ENCODE measurements at regions not wholly inside any gene's neighbourhood (a gene's known extent, or its start where the extent isn't known, plus 50 kb on each side); places are given as distances from the start of the nearest gene placed in this dataset.

DNA sequence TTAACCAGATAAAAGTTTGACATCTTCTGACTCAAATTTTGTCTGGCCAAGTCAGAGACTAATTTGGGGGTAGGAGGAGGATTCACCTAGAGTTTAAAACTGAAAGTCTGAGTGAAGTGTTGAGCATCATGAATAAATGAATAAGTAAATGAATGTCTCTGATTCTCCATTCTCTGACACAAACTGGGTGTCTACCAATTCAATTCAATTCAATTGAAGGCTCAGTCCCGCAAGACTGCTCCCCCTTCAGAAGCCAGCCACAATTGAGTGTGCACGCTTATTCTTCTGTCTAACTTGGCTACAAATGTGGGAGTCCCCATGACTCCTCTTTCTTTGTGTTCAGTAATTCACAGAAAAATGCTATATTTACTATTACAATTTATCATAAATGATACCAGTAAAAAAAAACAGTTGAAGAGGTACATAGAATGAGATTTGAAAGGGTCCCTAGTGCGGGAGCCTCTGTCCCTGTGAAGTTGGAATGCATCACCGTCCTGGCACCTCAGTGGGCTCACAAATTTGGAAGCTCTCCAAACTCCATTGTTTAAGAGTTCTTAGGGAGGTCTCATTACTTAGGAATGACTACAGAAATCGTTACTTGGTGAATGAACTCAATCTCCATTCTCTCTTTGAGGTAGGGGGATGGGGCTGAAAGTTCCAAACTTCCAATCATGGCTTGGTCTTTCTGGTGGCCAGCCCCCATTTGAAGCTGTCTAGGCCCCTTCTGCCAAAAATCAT is 243.7 kb upstream of the PHYHIPL start:
- no peak for DNase-seq (ENCODE audit: low spot score)

DNA sequence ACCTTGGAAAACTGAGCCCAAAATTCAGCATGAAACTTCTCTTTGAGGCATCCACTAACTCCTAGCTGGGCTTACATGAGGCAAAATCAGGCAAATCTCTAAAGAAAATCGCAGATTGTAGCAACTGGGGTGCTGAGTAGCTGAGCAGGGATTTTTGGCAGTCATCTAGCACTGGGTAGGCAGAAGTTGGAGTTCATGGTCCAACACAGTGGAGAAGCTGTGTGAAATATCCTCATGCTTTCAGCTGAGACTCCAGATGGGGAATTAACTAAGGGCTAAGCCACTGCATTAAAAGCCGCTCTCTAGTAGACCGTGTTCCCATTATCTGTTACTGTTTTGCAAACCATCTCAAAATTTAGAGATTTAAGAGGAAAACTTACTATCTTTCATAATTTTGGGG is 240.1 kb upstream of the PHYHIPL start:
- DNase-seq (ENCODE audit: low spot score), result no peak

- DNase-seq (ENCODE audit: low spot score), result no peak
These were observed 239.0 kb upstream of the PHYHIPL start for GRCh38 chr10:58937423-58937822.

DNA sequence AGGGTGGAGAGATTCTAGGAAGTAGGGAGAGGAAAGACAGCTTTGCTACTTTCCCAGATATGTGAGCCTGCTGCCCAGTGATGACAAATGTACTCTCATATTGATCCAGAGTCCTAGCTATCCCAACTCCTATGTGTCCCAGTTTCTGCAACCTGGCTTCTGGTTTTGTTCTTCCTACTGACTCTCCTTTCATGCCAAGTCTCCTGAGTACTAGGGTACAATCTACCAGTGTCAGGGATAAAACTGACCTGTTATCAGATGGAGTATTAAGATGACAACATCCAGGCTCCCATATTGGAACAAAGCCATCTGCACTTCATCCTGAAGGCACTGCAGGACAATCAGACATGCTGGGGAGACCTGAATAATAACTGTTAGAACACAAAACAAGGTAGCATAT is 233.7 kb upstream of the PHYHIPL start:
- no peak for DNase-seq (ENCODE audit: low spot score)

DNA sequence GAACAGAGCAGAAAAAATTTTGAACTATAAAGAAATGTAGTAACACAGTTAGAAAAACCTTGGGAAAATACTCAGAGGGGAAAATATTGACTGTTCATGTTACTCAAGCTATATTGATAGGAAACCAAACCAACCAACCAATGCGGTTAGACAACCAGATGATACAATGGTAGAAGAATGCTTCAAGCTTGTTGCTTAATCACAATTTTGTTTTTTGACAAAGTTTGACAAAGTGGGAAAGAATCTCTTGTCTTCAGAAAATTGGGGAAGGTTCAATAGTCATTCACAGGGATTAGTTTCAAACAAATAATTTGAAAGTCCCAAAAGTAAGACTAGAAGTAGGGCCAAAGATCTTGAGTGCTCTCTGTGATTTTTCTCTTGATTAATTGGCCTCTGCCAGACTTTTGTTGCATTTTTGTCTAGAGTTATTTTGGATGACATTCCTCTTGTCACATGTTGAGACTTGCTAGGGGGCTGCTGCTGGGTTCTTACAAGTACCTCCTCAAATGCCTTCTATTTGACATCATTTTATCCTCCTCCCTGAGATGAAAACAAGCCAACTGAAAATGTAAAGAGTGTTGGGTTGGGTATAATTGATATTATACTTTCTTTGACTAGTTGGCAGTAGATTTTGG is 233.1 kb upstream of the PHYHIPL start:
- DNase-seq (ENCODE audit: low spot score), result no peak

DNA sequence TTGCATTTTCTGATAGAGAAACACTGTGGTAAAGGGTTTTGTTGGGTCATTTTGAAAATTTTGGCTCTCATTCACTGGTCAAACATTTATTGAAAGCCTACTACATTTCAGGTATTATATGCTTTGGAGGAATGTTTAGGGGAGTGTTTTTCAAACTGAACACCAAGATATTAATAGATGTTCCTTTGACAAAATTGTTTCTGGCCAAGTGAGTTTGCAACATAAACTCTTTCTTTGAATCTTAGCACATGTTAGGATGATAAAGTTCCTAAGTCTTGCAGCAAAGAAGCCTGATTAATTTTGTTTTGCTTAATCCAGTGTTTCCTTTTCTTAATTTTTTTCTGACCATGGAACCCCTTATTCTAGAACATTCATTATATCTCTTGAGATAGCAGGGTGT is 232.5 kb upstream of the PHYHIPL start:
- DNase-seq (ENCODE audit: low spot score), result no peak

GRCh38 chr10:58948303-58948702 is 228.1 kb upstream of the PHYHIPL start:
- no peak for DNase-seq (ENCODE audit: low spot score)

DNA sequence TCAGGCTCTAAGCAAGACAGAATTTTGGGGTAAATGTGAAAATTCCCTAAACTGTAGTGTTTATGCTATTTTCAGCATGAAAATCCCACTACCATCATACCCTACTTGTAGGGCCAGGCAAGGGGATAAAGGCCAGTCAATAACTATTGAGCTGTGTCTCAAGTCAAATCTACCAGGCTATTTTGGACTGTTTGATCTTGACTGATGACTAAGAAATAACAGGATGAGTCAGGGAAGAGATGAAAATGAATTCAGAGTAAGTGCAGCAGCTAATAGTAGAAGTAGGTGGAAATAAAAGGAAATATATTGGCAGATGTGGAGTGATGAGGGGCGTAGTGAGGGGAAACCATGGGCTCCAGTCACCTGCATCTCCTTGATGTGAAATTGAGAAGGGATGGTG is 225.8 kb upstream of the PHYHIPL start:
- DNase-seq (ENCODE audit: low spot score), result no peak

- DNase-seq (ENCODE audit: low spot score), result no peak
These were observed 225.4 kb upstream of the PHYHIPL start for GRCh38 chr10:58951087-58951486.

- no peak for DNase-seq (ENCODE audit: low spot score)
These were observed 224.7 kb upstream of the PHYHIPL start for GRCh38 chr10:58951746-58952145.

GRCh38 chr10:58952162-58952601 is 224.3 kb upstream of the PHYHIPL start:
- DNase-seq (ENCODE audit: low spot score), result no peak

- DNase-seq (ENCODE audit: low spot score), result peak; percentile 81
These were observed 223.5 kb upstream of the PHYHIPL start for GRCh38 chr10:58952747-58953466.

GRCh38 chr10:58954178-58954577 is 222.3 kb upstream of the PHYHIPL start:
- no peak for DNase-seq (ENCODE audit: low spot score)

DNA sequence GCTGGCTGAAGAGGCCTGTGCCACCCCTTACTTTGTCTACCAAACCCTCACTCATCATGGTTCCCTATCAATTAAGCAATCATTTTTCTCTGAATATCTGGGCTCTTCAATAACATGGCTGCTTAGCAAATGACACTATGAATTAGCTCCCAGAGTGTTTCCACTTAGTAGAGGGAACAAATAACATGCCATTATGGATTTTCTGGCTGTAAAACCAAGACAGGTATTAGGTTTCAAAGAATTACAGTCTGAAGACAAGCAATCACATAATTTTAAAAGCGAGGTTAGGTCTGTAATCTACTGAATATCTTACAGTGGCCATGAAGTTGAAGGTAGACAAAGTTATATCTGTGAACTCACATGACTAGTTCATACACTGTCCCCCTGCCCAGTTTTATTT is 220.8 kb upstream of the PHYHIPL start:
- DNase-seq (ENCODE audit: low spot score), result no peak

DNA sequence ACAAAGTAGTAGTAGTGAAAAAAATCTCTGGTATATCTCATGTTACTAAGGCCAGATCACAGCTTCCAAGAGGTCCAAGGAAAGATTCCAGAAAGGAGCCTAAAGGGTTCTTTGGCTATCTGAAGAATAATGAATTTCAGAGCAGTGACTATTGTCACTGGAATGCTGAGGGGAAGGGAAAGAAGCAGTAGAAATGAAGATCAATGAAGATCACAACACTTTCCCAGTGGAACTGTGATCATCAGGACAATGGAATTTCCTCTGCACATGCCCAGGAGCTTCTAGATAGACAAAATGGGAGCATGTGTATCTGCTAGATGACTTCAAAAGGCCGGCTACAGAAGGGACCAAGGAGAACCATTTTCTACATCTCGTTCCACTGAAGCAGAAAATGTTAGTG is 219.5 kb upstream of the PHYHIPL start:
- no peak for DNase-seq (ENCODE audit: low spot score)

- no peak for DNase-seq (ENCODE audit: low spot score)
These were observed 218.9 kb upstream of the PHYHIPL start for GRCh38 chr10:58957517-58957916.

DNA sequence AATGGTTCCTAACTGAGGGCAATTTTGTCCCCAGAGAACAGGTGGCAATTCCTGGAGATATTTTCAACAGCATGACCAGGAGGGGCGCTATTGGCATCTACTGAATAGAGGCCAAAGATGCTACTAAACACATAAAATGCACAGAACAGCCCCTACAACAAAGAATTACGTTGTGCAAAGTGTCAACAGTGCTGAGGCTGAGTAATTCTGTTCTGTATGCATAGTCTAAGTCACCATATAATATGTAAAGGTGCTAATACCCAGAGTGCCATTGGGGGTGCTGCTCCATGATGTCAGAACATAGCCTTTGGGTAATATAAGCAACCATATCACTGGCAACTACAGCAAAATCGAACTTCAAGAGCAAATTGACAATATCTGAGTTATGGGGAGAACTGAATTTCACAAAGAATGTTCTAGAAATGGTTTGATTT is 213.3 kb upstream of the PHYHIPL start:
- DNase-seq (ENCODE audit: low spot score), result peak; percentile 87

GRCh38 chr10:58963723-58964124 is 212.7 kb upstream of the PHYHIPL start:
- peak; percentile 100 for DNase-seq (ENCODE audit: low spot score)

- DNase-seq (ENCODE audit: low spot score), result no peak
These were observed 210.6 kb upstream of the PHYHIPL start for GRCh38 chr10:58965855-58966254.

DNA sequence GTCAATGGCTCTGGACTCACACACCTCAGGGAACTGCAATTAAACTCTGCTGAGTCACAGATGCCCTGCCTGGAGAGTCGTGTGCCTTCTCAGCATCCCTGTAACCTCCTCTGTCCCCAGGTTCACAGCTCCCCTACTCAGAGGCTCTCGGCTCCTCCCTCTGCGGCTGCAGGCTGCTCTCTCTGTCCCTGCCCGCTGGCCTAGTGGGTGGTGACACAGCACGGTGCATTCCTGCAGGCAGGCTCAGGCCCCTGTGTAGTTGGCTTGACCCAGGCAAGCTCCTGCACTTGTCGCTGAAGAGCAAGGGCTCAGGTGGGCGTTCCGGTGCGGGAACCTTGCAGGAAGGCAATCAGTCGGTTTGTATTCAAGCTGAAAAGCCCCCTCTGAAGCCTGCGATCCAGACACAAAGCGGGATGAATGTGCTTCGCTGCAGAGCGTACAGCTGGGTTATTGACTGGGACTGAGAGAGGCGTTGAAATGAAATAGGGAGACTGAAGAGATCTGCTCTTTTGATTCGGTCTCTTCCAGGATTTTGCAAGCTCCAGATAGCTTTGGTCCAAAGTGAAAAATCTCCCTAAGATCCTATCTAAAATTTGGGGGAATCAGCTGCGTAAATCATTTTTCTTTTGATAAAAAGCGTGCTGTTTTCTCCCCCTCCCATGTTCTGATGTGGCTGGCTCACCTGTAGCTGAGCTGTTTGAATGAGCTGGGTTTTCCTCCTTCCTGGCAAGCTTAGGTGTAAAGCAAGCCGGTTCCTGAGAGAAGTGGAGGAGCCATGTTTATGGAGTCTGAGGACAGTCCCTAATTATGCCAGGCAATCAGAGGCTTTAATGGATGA is 208.7 kb upstream of the PHYHIPL start:
- peak; percentile 87 for DNase-seq (ENCODE audit: low spot score)

DNA sequence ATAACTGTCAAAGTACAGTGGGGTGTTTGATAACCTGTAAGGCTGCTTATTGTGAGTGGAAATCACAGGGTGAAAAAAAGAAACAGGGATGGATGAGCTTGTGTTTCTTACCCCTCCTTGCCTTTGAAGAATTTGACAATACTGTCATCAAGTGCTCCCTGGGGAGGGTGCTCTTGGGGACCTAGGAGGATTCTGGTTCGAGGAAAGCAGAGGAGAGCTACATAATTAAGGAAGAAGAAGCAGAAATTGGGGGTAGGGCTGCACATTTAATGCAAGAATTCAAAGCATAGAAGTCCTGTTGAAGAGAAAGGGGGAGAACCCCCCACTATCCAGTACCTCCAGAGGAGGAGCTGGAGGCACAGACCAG is 208.1 kb upstream of the PHYHIPL start:
- no peak for DNase-seq (ENCODE audit: low spot score)

DNA sequence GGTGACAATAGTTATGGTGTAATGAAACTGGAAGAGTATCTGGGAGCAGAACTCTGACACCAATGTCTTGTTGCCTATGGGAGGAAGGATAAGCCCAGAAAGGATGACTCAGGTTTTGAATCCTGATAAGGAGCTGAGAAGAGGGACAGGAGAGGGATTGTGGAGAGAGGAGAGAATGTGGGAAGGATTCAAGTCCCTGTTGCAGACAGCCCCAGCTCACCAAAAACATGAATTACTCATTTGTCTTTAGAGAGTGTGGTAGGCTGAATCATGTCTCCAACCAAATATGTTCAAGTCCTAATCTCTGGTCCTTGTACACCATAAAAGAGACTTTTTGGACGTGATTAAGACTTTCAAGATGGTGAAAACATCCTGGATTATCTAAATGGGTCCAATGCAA is 206.9 kb upstream of the PHYHIPL start:
- no peak for DNase-seq (ENCODE audit: low spot score)
